Stimulated activated effector memory CD8-positive, alpha-beta T cell treated with anti-CD3 and anti-CD28 coated beads, Interleukin-12 subunit alpha, Interleukin-12 subunit beta, amount 100 ng/mL, for 72 hours (primary cell): ENCODE measurements at regions not wholly inside any gene's neighbourhood (a gene's known extent, or its start where the extent isn't known, plus 50 kb on each side); places are given as distances from the start of the nearest gene placed in this dataset.
"Not testable (repeated sequence)": the region's sequence is repeated elsewhere in the genome, so short reads cannot be mapped to it uniquely, and the experiment has no call there.

ENCODE experiments used
- ATAC-seq: fragments of 150-1000 bp; cut with Tn5 transposase; 2 replicates; pipeline ENCODE4 v1.10.0; 2021
- DNase-seq, 2 donors: peaks; one replicate each; pipeline ENCODE4 v3.0.0; 2021 to 2022; ENCODE audit warnings: low spot score in 2 of 2
- H3K27ac Mint-ChIP-seq: one replicate; pipeline ENCODE4 v1.8.0; 2022; ENCODE audit warnings: mild to moderate bottlenecking, mixed read lengths
- H3K36me3 Mint-ChIP-seq: one replicate; pipeline ENCODE4 v1.8.0; 2022; ENCODE audit warnings: mild to moderate bottlenecking, mixed read lengths
- H3K4me1 Mint-ChIP-seq: one replicate; pipeline ENCODE4 v1.8.0; 2022; ENCODE audit warnings: mixed read lengths
- H3K4me3 Mint-ChIP-seq: one replicate; pipeline ENCODE4 v1.8.0; 2022; ENCODE audit warnings: mild to moderate bottlenecking, mixed read lengths
- H3K9me3 Mint-ChIP-seq: one replicate; pipeline ENCODE4 v1.8.0; 2022; ENCODE audit warnings: mixed read lengths

GRCh38 chr3:83251490-83251889, 1490.0 kb upstream of the GBE1 start:
- Mint-ChIP-seq H3K4me1 (no peaks in the 10 kb centered on the region), H3K9me3 (peaks cover 18% of the 10 kb centered on the region), H3K27ac (no peak overlapping the region)

GRCh38 chr3:83250613-83251012, 1489.2 kb upstream of the GBE1 start:
- DNase-seq: no peak
- Mint-ChIP-seq H3K9me3 (peaks cover 21% of the 10 kb centered on the region), H3K27ac (no peak overlapping the region), H3K4me1 (no peaks in the 10 kb centered on the region), H3K4me3 (no peak overlapping the region), H3K36me3 (no peaks in the 10 kb centered on the region)
- ATAC-seq: no peak

More at GRCh38 chr3:83251490-83251889, 1490.0 kb upstream of the GBE1 start:
- no peak for ATAC-seq
- Mint-ChIP-seq H3K36me3 (no peaks in the 10 kb centered on the region), H3K4me3 (no peak overlapping the region)
- no peak for DNase-seq

- ATAC-seq: no peak
- no peaks in the 10 kb centered on the region for H3K36me3 Mint-ChIP-seq
- no peak overlapping the region for H3K27ac Mint-ChIP-seq
- H3K4me1 Mint-ChIP-seq: no peaks in the 10 kb centered on the region
- H3K4me3 Mint-ChIP-seq: no peak overlapping the region
- no peak for DNase-seq
- peaks cover 31% of the 10 kb centered on the region for H3K9me3 Mint-ChIP-seq
These were observed 1487.0 kb upstream of the GBE1 start for GRCh38 chr3:83248454-83248853.

GRCh38 chr3:83235180-83235814, 1473.9 kb upstream of the GBE1 start:
- Mint-ChIP-seq H3K4me1 (no peaks in the 10 kb centered on the region), H3K36me3 (no peaks in the 10 kb centered on the region), H3K9me3 (peaks cover 15% of the 10 kb centered on the region), H3K4me3 (no peak overlapping the region), H3K27ac (no peak overlapping the region)
- DNase-seq (no peak), ATAC-seq (no peak)

- ATAC-seq (no peak), DNase-seq (no peak)
- Mint-ChIP-seq H3K4me3 (no peak overlapping the region), H3K9me3 (peaks cover 18% of the 10 kb centered on the region), H3K36me3 (no peaks in the 10 kb centered on the region), H3K27ac (no peak overlapping the region), H3K4me1 (no peaks in the 10 kb centered on the region)
These were observed 1472.3 kb upstream of the GBE1 start for GRCh38 chr3:83233715-83234114.

- no peak overlapping the region for H3K4me3 Mint-ChIP-seq
- DNase-seq (no peak), ATAC-seq (no peak)
- no peak overlapping the region for H3K27ac Mint-ChIP-seq
- H3K9me3 Mint-ChIP-seq: peaks cover 24% of the 10 kb centered on the region
- no peaks in the 10 kb centered on the region for H3K36me3 Mint-ChIP-seq
- no peaks in the 10 kb centered on the region for H3K4me1 Mint-ChIP-seq
These were observed 1469.4 kb upstream of the GBE1 start for GRCh38 chr3:83230841-83231240.

GRCh38 chr3:83230376-83230775, 1468.9 kb upstream of the GBE1 start:
- Mint-ChIP-seq H3K9me3 (peaks cover 24% of the 10 kb centered on the region), H3K4me1 (no peaks in the 10 kb centered on the region), H3K4me3 (no peak overlapping the region), H3K27ac (no peak overlapping the region), H3K36me3 (no peaks in the 10 kb centered on the region)
- DNase-seq (no peak), ATAC-seq (no peak)

- Mint-ChIP-seq H3K4me1 (no peaks in the 10 kb centered on the region), H3K4me3 (no peak overlapping the region), H3K36me3 (no peaks in the 10 kb centered on the region), H3K27ac (no peak overlapping the region), H3K9me3 (peaks cover 20% of the 10 kb centered on the region)
- ATAC-seq (no peak), DNase-seq (no peak)
These were observed 1465.3 kb upstream of the GBE1 start for GRCh38 chr3:83226751-83227150.

- Mint-ChIP-seq H3K9me3 (peaks cover 13% of the 10 kb centered on the region), H3K27ac (no peak overlapping the region), H3K4me3 (no peak overlapping the region), H3K36me3 (no peaks in the 10 kb centered on the region), H3K4me1 (no peaks in the 10 kb centered on the region)
- DNase-seq: no peak
- no peak for ATAC-seq
These were observed 1462.8 kb upstream of the GBE1 start for GRCh38 chr3:83224101-83224868.

GRCh38 chr3:83218383-83219200, 1457.1 kb upstream of the GBE1 start:
- Mint-ChIP-seq H3K27ac (no peak overlapping the region), H3K36me3 (no peaks in the 10 kb centered on the region), H3K4me1 (no peaks in the 10 kb centered on the region), H3K9me3 (peaks cover 22% of the 10 kb centered on the region), H3K4me3 (no peak overlapping the region)
- no peak for DNase-seq
- ATAC-seq: peak; percentile 26

- not testable (repeated sequence) for H3K4me1 Mint-ChIP-seq, H3K36me3 Mint-ChIP-seq, H3K27ac Mint-ChIP-seq, DNase-seq, ATAC-seq, H3K4me3 Mint-ChIP-seq
- H3K9me3 Mint-ChIP-seq: peaks cover 20% of the 10 kb centered on the region
These were observed 1456.2 kb upstream of the GBE1 start for GRCh38 chr3:83217595-83218118.

GRCh38 chr3:83216919-83217594, 1455.6 kb upstream of the GBE1 start:
- Mint-ChIP-seq H3K4me1 (no peaks in the 10 kb centered on the region), H3K36me3 (no peaks in the 10 kb centered on the region), H3K27ac (no peak overlapping the region), H3K9me3 (peaks cover 19% of the 10 kb centered on the region), H3K4me3 (no peak overlapping the region)
- no peak for ATAC-seq
- no peak for DNase-seq

- no peak overlapping the region for H3K4me3 Mint-ChIP-seq
- no peaks in the 10 kb centered on the region for H3K4me1 Mint-ChIP-seq
- no peak overlapping the region for H3K27ac Mint-ChIP-seq
- ATAC-seq (no peak), DNase-seq (no peak)
- peaks cover 7% of the 10 kb centered on the region for H3K9me3 Mint-ChIP-seq
- no peaks in the 10 kb centered on the region for H3K36me3 Mint-ChIP-seq
These were observed 1433.8 kb upstream of the GBE1 start for GRCh38 chr3:83195243-83195642.

GRCh38 chr3:83193526-83193925, 1432.1 kb upstream of the GBE1 start:
- no peaks in the 10 kb centered on the region for H3K36me3 Mint-ChIP-seq
- H3K4me3 Mint-ChIP-seq: no peak overlapping the region
- DNase-seq (no peak), ATAC-seq (no peak)
- H3K27ac Mint-ChIP-seq: no peak overlapping the region
- H3K4me1 Mint-ChIP-seq: no peaks in the 10 kb centered on the region
- H3K9me3 Mint-ChIP-seq: peaks cover 7% of the 10 kb centered on the region

GRCh38 chr3:83189634-83190033, 1428.2 kb upstream of the GBE1 start:
- ATAC-seq (no peak), DNase-seq (no peak)
- no peaks in the 10 kb centered on the region for H3K4me1 Mint-ChIP-seq
- H3K9me3 Mint-ChIP-seq: peaks cover 7% of the 10 kb centered on the region
- H3K27ac Mint-ChIP-seq: no peak overlapping the region
- no peak overlapping the region for H3K4me3 Mint-ChIP-seq
- no peaks in the 10 kb centered on the region for H3K36me3 Mint-ChIP-seq
